Tibial nerve (tissue), 4 donors: ENCODE measurements at regions not wholly inside any gene's neighbourhood (a gene's known extent, or its start where the extent isn't known, plus 50 kb on each side); places are given as distances from the start of the nearest gene placed in this dataset.

Experiments
- CTCF ChIP-seq, 5 experiments: fragments of 200-600 bp in 3 of 5; fragments of 450-650 bp in 2 of 5; sonication (generic) in 3 of 5; IDR thresholded peaks; one replicate each; pipeline ENCODE4 v1.5.1; 2016 to 2019; ENCODE audit warnings: antibody characterized with exemption in 5 of 5, mild to moderate bottlenecking in 3 of 5, moderate library complexity in 2 of 5
- EP300 ChIP-seq, 2 donors: sonication (generic); formaldehyde crosslinking; IDR thresholded peaks; one replicate each; pipeline ENCODE4 v1.6.1; 2017; ENCODE audit warnings: antibody characterized with exemption in 2 of 2, mild to moderate bottlenecking in 1 of 2
- POLR2A ChIP-seq, 2 donors: fragments of 450-650 bp; IDR thresholded peaks; one replicate each; pipeline ENCODE4 v1.6.1; 2017; ENCODE audit warnings: antibody characterized with exemption in 2 of 2, mild to moderate bottlenecking in 2 of 2, moderate library complexity in 2 of 2

DNA sequence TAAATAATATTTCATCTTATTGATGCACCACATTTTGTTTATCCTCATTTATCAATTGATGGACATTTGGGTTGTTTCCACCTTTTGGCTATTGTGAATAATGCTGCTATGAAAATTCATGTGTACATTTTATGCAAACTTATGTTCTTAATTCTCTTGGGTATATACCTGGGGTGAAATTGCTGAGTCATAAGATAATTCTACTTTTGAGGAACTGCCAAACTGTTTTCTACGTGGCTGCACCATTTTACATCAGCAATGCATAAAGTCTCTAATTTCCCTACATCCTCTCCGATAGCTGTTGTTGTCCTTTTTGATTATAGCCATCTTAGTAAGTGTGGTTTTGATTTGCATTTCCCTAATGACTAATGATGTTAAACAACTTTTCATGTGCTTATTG, 116.5 kb upstream of the DLX2 start:
- TF ChIP-seq CTCF (IDR thresholded peaks at IDR 0.05) (no peak), EP300 (IDR thresholded peaks at IDR 0.05) (no peak), POLR2A (IDR thresholded peaks at IDR 0.05) (no peak)
